BJ (cell line): ENCODE measurements at regions not wholly inside any gene's neighbourhood (a gene's known extent, or its start where the extent isn't known, plus 50 kb on each side); places are given as distances from the start of the nearest gene placed in this dataset.
"Not testable (repeated sequence)": the region's sequence is repeated elsewhere in the genome, so short reads cannot be mapped to it uniquely, and the experiment has no call there.

ENCODE experiments used
- CTCF ChIA-PET: fragments of 350-600 bp; formaldehyde crosslinking; extraction: SDS; loops from one replicate; lab custom pipeline; 2021; ENCODE audit warnings: antibody characterized with exemption, inconsistent platforms; lab: Yijun Ruan, JAX
- POLR2A ChIA-PET: fragments of 300-600 bp; sonication (Branson Sonifier 250); formaldehyde crosslinking; extraction: SDS; loops from one replicate; lab custom pipeline; 2021; ENCODE audit warnings: antibody characterized with exemption; lab: Charles Lee
- DNase-seq: peaks from one replicate; pipeline ENCODE4 v3.0.0-alpha.2; 2011; ENCODE audit warnings: low read depth
- H3K27me3 ChIP-seq: 2 replicates; pipeline ENCODE4 v1.6.0; 2011; ENCODE audit warnings: low read length; ENCODE audit not compliant: control insufficient read depth, insufficient read depth
- H3K36me3 ChIP-seq: 2 replicates; pipeline ENCODE4 v1.5.1; 2011; ENCODE audit warnings: low read length; ENCODE audit not compliant: control insufficient read depth, insufficient read depth
- H3K4me3 ChIP-seq: 2 replicates; pipeline ENCODE4 v1.5.1; 2011; ENCODE audit warnings: low read depth, mild to moderate bottlenecking, control low read depth, low read length
- CTCF ChIP-seq: IDR thresholded peaks from 2 replicates; pipeline ENCODE4 v1.5.1; 2011; ENCODE audit warnings: low read depth, mild to moderate bottlenecking, control low read depth, inconsistent platforms, low read length, moderate library complexity; ENCODE audit not compliant: insufficient read depth

- CTCF ChIA-PET: no interaction called here
- no peak overlapping the region for H3K4me3 ChIP-seq
- no peak for DNase-seq
- POLR2A ChIA-PET: no interaction called here
- no peaks in the 10 kb centered on the region for H3K27me3 ChIP-seq
- no peaks in the 10 kb centered on the region for H3K36me3 ChIP-seq
- TF ChIP-seq CTCF: no peak
These were observed 202.6 kb downstream of the BUB3 start for GRCh38 chr10:123356799-123357198.

GRCh38 chr10:123357421-123357930 lies 203.3 kb downstream of the BUB3 start:
- CTCF ChIA-PET: no interaction called here
- H3K4me3 ChIP-seq: no peak overlapping the region
- POLR2A ChIA-PET: no interaction called here
- H3K36me3 ChIP-seq: no peaks in the 10 kb centered on the region
- no peak for DNase-seq
- TF ChIP-seq CTCF: no peak
- H3K27me3 ChIP-seq: no peaks in the 10 kb centered on the region

GRCh38 chr10:123359539-123359938 lies 205.3 kb downstream of the BUB3 start:
- TF ChIP-seq CTCF: no peak
- DNase-seq: no peak
- Histone ChIP-seq H3K36me3 (no peaks in the 10 kb centered on the region), H3K27me3 (no peaks in the 10 kb centered on the region), H3K4me3 (no peak overlapping the region)
- POLR2A ChIA-PET: no interaction called here
- CTCF ChIA-PET: no interaction called here

GRCh38 chr10:123361832-123362231 lies 207.6 kb downstream of the BUB3 start:
- no peaks in the 10 kb centered on the region for H3K27me3 ChIP-seq
- TF ChIP-seq CTCF: no peak
- no peak for DNase-seq
- ChIA-PET POLR2A (no interaction called here), CTCF (no interaction called here)
- H3K36me3 ChIP-seq: no peaks in the 10 kb centered on the region
- H3K4me3 ChIP-seq: no peak overlapping the region

DNA sequence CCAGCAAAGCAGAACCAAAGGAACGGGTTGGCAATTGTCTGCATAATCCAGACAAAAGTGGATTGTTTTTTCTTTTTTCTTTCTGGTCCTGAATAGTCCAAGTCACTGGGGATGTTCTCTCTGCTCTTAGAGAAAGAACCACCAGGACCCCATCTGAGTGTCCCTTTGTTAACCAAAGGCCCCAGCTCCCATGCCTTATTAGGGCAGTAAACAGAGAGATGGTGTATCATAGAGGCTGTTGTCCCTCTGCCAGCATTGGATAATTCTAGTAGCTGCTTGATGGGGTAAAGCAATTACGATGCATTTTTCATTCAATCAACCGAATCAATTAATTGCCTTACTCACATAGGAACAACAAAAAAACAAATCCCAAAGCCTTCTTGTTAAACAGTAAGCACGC lies 213.0 kb downstream of the BUB3 start:
- no peaks in the 10 kb centered on the region for H3K27me3 ChIP-seq
- TF ChIP-seq CTCF: no peak
- no peak overlapping the region for H3K4me3 ChIP-seq
- no peaks in the 10 kb centered on the region for H3K36me3 ChIP-seq
- ChIA-PET CTCF (no interaction called here), POLR2A (no interaction called here)
- DNase-seq: no peak

DNA sequence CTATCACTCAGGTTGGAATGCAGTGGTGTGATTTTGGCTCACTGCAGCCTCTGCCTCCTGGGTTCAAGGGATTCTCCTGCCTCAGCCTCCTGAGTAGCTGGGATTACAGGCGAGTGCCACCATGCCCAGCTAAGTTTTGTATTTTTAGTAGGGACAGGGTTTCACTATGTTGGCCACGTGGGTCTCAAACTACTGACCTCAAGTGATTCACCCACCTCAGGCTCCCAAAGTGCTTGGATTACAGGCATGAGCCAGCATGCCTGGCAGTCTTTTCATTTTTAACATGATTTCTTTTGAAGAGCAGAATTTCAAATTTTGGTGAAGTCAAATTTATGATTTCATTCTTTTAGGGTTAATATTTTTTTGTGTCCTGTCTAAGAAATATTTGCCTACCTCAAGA lies 217.4 kb downstream of the BUB3 start:
- DNase-seq, H3K36me3 ChIP-seq, H3K4me3 ChIP-seq, H3K27me3 ChIP-seq, CTCF ChIA-PET, POLR2A ChIA-PET: not testable (repeated sequence)
